MM.1S (cell line): ENCODE measurements at regions not wholly inside any gene's neighbourhood (a gene's known extent, or its start where the extent isn't known, plus 50 kb on each side); places are given as distances from the start of the nearest gene placed in this dataset.

Source experiments
- DNase-seq: peaks from one replicate; pipeline ENCODE4 v3.0.0-alpha.2; 2015
- H2AFZ ChIP-seq: fragments of 300-600 bp; sonication (generic); 2 replicates; pipeline ENCODE4 v1.6.0; 2016; ENCODE audit warnings: antibody characterized with exemption, low read length
- H3F3A ChIP-seq: fragments of 300-600 bp; sonication (generic); 2 replicates; pipeline ENCODE4 v1.6.1; 2016; ENCODE audit warnings: mild to moderate bottlenecking, antibody characterized with exemption, low read length, moderate library complexity, mixed read lengths; ENCODE audit not compliant: insufficient read depth
- H3K27ac ChIP-seq: fragments of 300-600 bp; sonication (generic); 2 replicates; pipeline ENCODE4 v1.5.1; 2016; ENCODE audit warnings: mild to moderate bottlenecking, low read length
- H3K27me3 ChIP-seq: fragments of 300-600 bp; sonication (generic); replicated peaks from 2 replicates; pipeline ENCODE4 v1.6.0; 2016; ENCODE audit warnings: low read length; ENCODE audit not compliant: insufficient read depth
- H3K36me3 ChIP-seq: fragments of 300-600 bp; sonication (generic); replicated peaks from 2 replicates; pipeline ENCODE4 v1.6.1; 2016; ENCODE audit warnings: mild to moderate bottlenecking, low read length, mixed read lengths; ENCODE audit not compliant: insufficient read depth
- H3K4me1 ChIP-seq: fragments of 300-600 bp; sonication (generic); 2 replicates; pipeline ENCODE4 v1.6.1; 2016; ENCODE audit warnings: low read length, mixed read lengths
- H3K4me2 ChIP-seq: fragments of 300-600 bp; sonication (generic); 2 replicates; pipeline ENCODE4 v1.6.0; 2016; ENCODE audit warnings: low read depth, low read length
- H3K4me3 ChIP-seq: fragments of 300-600 bp; sonication (generic); 2 replicates; pipeline ENCODE4 v1.5.1; 2016; ENCODE audit warnings: low read length, mixed read lengths
- H3K79me2 ChIP-seq: fragments of 300-600 bp; sonication (generic); 2 replicates; pipeline ENCODE4 v1.6.1; 2016; ENCODE audit warnings: mixed run types, low read length, mixed read lengths
- H3K9ac ChIP-seq: fragments of 300-600 bp; sonication (generic); 2 replicates; pipeline ENCODE4 v1.6.1; 2016; ENCODE audit warnings: low read length, mixed read lengths
- H3K9me2 ChIP-seq: fragments of 300-600 bp; sonication (generic); replicated peaks from 2 replicates; pipeline ENCODE4 v1.6.1; 2016; ENCODE audit warnings: mild to moderate bottlenecking, low read length, mixed read lengths; ENCODE audit not compliant: insufficient read depth
- H3K9me3 ChIP-seq: fragments of 300-600 bp; sonication (generic); replicated peaks from 2 replicates; pipeline ENCODE4 v1.6.1; 2016; ENCODE audit warnings: mild to moderate bottlenecking, low read length, mixed read lengths; ENCODE audit not compliant: insufficient read depth
- H4K20me1 ChIP-seq: fragments of 300-600 bp; sonication (generic); 2 replicates; pipeline ENCODE4 v1.6.1; 2016; ENCODE audit warnings: mild to moderate bottlenecking, low read length, moderate library complexity, mixed read lengths; ENCODE audit not compliant: insufficient read depth
- EZH2 ChIP-seq: fragments of 300-600 bp; sonication (generic); optimal IDR thresholded peaks from 2 replicates; pipeline ENCODE3; 2017; ENCODE audit warnings: low read depth, mild to moderate bottlenecking, antibody characterized with exemption, low read length, mixed read lengths
- EZH2phosphoT487 ChIP-seq: fragments of 300-600 bp; sonication (generic); IDR thresholded peaks from 2 replicates; pipeline ENCODE4 v1.6.1; 2018; ENCODE audit warnings: antibody characterized with exemption, low read length
- TF ChIP-seq, protein P1 (sequence below): fragments of 300-600 bp; sonication (generic); IDR thresholded peaks from 2 replicates; pipeline ENCODE4 v1.5.1; 2016; ENCODE audit warnings: antibody characterized with exemption, low read length, mixed read lengths

DNA sequence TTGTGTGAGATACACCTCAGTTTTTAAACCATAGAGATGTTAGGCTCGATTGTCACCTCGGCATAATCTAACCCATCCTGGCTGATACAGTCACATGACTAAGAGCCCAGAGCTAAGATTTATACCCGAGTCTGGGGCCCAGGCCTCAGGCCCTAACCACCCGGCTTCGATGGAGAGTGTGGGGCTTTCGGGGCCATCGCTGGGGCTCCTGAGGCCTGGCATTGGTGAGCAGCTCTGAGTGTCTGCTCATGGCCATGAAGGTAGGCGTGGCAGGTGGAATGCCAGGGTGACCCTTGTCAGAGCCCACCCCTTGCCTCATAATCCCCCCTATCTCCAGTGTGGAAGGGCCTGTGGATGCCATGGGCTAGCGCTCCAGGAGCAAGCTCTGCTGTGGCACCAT, 164.3 kb downstream of the BMP7 start:
- Histone ChIP-seq H3K4me2 (no peak overlapping the region), H4K20me1 (no peaks in the 10 kb centered on the region), H3K9ac (no peak overlapping the region), H3K36me3 (no peaks in the 10 kb centered on the region), H3K9me2 (no peaks in the 10 kb centered on the region), H3K27me3 (peaks cover 44% of the 10 kb centered on the region), H3K9me3 (no peaks in the 10 kb centered on the region), H3K4me3 (no peak overlapping the region), H3K4me1 (no peaks in the 10 kb centered on the region), H2AFZ (no peak overlapping the region), H3K27ac (no peak overlapping the region), H3K79me2 (no peaks in the 10 kb centered on the region), H3F3A (no peaks in the 10 kb centered on the region)
- DNase-seq: no peak
- TF ChIP-seq, protein P1, sequence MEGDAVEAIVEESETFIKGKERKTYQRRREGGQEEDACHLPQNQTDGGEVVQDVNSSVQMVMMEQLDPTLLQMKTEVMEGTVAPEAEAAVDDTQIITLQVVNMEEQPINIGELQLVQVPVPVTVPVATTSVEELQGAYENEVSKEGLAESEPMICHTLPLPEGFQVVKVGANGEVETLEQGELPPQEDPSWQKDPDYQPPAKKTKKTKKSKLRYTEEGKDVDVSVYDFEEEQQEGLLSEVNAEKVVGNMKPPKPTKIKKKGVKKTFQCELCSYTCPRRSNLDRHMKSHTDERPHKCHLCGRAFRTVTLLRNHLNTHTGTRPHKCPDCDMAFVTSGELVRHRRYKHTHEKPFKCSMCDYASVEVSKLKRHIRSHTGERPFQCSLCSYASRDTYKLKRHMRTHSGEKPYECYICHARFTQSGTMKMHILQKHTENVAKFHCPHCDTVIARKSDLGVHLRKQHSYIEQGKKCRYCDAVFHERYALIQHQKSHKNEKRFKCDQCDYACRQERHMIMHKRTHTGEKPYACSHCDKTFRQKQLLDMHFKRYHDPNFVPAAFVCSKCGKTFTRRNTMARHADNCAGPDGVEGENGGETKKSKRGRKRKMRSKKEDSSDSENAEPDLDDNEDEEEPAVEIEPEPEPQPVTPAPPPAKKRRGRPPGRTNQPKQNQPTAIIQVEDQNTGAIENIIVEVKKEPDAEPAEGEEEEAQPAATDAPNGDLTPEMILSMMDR: no peak
- TF ChIP-seq EZH2phosphoT487 (no peak), EZH2 (no peak)

DNA sequence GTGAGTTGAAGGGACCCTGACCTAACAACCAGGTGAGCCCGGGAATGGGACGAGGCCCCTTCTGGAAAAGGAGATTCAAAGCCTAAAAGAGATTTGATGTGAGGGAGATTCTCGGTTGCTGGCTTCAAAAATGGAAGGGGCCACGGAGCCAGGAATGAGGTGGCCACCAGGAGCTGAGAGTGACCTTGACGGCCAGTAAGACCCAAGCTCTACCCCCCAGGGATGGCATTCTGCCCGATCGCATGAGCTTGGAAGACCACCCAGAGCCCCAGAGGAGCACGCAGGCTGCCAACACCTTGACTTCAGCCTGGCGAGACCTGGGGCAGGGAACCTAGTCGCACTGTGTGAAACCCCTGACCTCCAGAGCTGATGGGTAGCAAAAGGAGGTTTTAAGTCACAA, 163.9 kb downstream of the BMP7 start:
- H3K27me3 ChIP-seq: peaks cover 44% of the 10 kb centered on the region
- TF ChIP-seq, protein P1: no peak
- TF ChIP-seq EZH2phosphoT487 (no peak), EZH2 (no peak)
- H3K4me2 ChIP-seq: no peak overlapping the region
- H3K4me3 ChIP-seq: no peak overlapping the region
- no peaks in the 10 kb centered on the region for H3K9me3 ChIP-seq
- no peaks in the 10 kb centered on the region for H3K4me1 ChIP-seq
- no peaks in the 10 kb centered on the region for H3K36me3 ChIP-seq
- no peak overlapping the region for H3K9ac ChIP-seq
- no peaks in the 10 kb centered on the region for H3K9me2 ChIP-seq
- DNase-seq: no peak
- H3F3A ChIP-seq: no peaks in the 10 kb centered on the region
- no peaks in the 10 kb centered on the region for H3K79me2 ChIP-seq
- no peak overlapping the region for H2AFZ ChIP-seq
- no peak overlapping the region for H3K27ac ChIP-seq
- H4K20me1 ChIP-seq: no peaks in the 10 kb centered on the region

DNA sequence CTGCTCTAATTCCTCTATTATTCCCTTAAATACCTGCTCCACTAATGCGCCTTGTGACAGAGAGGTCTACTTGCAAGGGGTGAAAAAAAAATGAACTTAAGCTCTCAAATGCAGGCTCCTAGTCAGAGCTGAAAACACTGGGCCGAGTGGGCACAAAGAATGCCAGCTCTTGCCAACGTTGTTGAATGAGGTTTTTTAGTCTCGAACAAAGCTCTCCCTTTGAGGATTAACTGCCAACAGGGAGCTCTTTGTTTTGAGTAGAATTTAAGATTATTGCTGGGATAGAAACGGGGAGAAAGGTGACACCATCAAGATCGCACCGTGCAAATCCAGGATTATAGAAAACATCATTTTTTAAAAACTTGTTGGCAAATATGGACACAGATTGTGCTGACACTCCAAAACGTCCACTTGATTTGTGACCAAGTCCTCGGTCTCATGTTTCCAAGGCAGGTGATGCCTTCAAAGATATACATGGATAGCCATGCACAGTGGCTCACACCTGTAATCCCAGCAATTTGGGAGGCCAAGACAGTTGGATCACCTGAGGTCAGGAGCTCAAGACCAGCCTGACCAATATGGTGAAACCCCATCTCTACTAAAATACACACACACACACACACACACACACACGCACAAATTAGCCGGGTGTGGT, 163.2 kb downstream of the BMP7 start:
- no peak overlapping the region for H3K4me2 ChIP-seq
- TF ChIP-seq EZH2 (no peak), EZH2phosphoT487 (no peak)
- TF ChIP-seq, protein P1: no peak
- no peak overlapping the region for H3K9ac ChIP-seq
- no peaks in the 10 kb centered on the region for H3K79me2 ChIP-seq
- peaks cover 41% of the 10 kb centered on the region for H3K27me3 ChIP-seq
- H3K9me2 ChIP-seq: no peaks in the 10 kb centered on the region
- no peak overlapping the region for H3K4me3 ChIP-seq
- no peak overlapping the region for H3K27ac ChIP-seq
- no peaks in the 10 kb centered on the region for H3F3A ChIP-seq
- H3K4me1 ChIP-seq: no peaks in the 10 kb centered on the region
- H2AFZ ChIP-seq: no peak overlapping the region
- no peaks in the 10 kb centered on the region for H3K9me3 ChIP-seq
- no peaks in the 10 kb centered on the region for H4K20me1 ChIP-seq
- no peaks in the 10 kb centered on the region for H3K36me3 ChIP-seq
- DNase-seq: no peak
